Smooth muscle cell (in vitro differentiated cells): ENCODE measurements at regions not wholly inside any gene's neighbourhood (a gene's known extent, or its start where the extent isn't known, plus 50 kb on each side); places are given as distances from the start of the nearest gene placed in this dataset.

ENCODE experiments used
- DNase-seq: peaks from one replicate; lab custom pipeline; 2025; ENCODE audit not compliant: unreplicated experiment; lab: John Stamatoyannopoulos, UW
- H2AFZ ChIP-seq: fragments of 200-600 bp; sonication (generic); 2 replicates; pipeline ENCODE4 v1.6.0; 2016; ENCODE audit warnings: antibody characterized with exemption, low read depth, mild to moderate bottlenecking
- H3F3A ChIP-seq: fragments of 200-600 bp; sonication (generic); 2 replicates; pipeline ENCODE4 v1.6.0; 2017; ENCODE audit warnings: antibody characterized with exemption, low read depth
- H3K27ac ChIP-seq: fragments of 200-600 bp; sonication (generic); 2 replicates; pipeline ENCODE4 v1.5.1; 2016; ENCODE audit warnings: low read depth, mild to moderate bottlenecking
- H3K27me3 ChIP-seq: fragments of 200-600 bp; sonication (generic); 2 replicates; pipeline ENCODE4 v1.6.1; 2016; ENCODE audit warnings: low read depth, mild to moderate bottlenecking
- H3K36me3 ChIP-seq: fragments of 200-600 bp; sonication (generic); 2 replicates; pipeline ENCODE4 v1.5.1; 2016; ENCODE audit warnings: low read depth
- H3K4me1 ChIP-seq: fragments of 200-600 bp; sonication (generic); 2 replicates; pipeline ENCODE4 v1.5.1; 2016; ENCODE audit warnings: low read depth
- H3K4me2 ChIP-seq: fragments of 200-600 bp; sonication (generic); 2 replicates; pipeline ENCODE4 v1.6.0; 2016; ENCODE audit warnings: mild to moderate bottlenecking
- H3K4me3 ChIP-seq: fragments of 200-600 bp; sonication (generic); 2 replicates; pipeline ENCODE4 v1.5.1; 2016; ENCODE audit warnings: mild to moderate bottlenecking
- H3K79me2 ChIP-seq: fragments of 200-600 bp; sonication (generic); 2 replicates; pipeline ENCODE4 v1.6.0; 2016; ENCODE audit warnings: low read depth, mild to moderate bottlenecking
- H3K9ac ChIP-seq: fragments of 200-600 bp; sonication (generic); 2 replicates; pipeline ENCODE4 v1.6.0; 2016; ENCODE audit warnings: low read depth
- H3K9me3 ChIP-seq: fragments of 200-600 bp; sonication (generic); replicated peaks from 2 replicates; pipeline ENCODE4 v1.5.1; 2016; ENCODE audit warnings: low read depth
- H4K20me1 ChIP-seq: fragments of 200-600 bp; sonication (generic); 2 replicates; pipeline ENCODE4 v1.6.0; 2016; ENCODE audit warnings: low read depth
- WGBS: methylation state at CpG from one replicate; pipeline ENCODE4 v1.1.7; 2016; ENCODE audit warnings: low lambda C conversion rate; 5-methylcytosine and 5-hydroxymethylcytosine counted together
- TF ChIP-seq, protein P1 (sequence below): fragments of 200-600 bp; sonication (generic); IDR thresholded peaks from 2 replicates; pipeline ENCODE4 v1.5.1; 2017; ENCODE audit warnings: borderline replicate concordance, mild to moderate bottlenecking, antibody characterized with exemption; ENCODE audit not compliant: insufficient read depth, poor library complexity, severe bottlenecking

DNA sequence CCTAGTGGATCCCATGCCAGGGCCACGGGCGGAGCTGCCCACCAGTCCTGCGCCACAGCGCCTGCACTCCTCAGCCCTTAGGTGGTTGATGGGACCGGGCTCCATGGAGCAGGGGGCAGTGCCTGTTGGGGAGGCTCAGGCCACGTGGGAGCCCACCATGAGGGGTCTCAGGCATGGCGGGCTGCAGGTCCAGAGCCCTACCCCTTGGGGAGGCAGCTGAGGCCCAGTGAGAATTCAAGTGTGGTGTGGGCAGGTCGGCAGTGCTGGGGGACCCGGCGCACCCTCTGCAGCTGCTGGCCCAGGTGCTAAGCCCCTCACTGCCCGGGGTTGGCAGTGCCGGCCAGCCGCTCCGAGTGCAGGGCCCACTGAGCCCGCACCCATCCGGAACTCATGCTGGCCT is 139.8 kb upstream of the LYZL2 start:
- Histone ChIP-seq H3F3A (no peaks in the 10 kb centered on the region), H3K4me3 (no peak overlapping the region), H3K9ac (no peak overlapping the region), H4K20me1 (no peaks in the 10 kb centered on the region), H3K4me2 (no peak overlapping the region), H3K79me2 (no peaks in the 10 kb centered on the region), H3K36me3 (no peaks in the 10 kb centered on the region), H3K27ac (no peak overlapping the region), H2AFZ (no peak overlapping the region), H3K9me3 (peaks cover 6% of the 10 kb centered on the region), H3K27me3 (no peaks in the 10 kb centered on the region), H3K4me1 (no peaks in the 10 kb centered on the region)
- TF ChIP-seq, protein P1, sequence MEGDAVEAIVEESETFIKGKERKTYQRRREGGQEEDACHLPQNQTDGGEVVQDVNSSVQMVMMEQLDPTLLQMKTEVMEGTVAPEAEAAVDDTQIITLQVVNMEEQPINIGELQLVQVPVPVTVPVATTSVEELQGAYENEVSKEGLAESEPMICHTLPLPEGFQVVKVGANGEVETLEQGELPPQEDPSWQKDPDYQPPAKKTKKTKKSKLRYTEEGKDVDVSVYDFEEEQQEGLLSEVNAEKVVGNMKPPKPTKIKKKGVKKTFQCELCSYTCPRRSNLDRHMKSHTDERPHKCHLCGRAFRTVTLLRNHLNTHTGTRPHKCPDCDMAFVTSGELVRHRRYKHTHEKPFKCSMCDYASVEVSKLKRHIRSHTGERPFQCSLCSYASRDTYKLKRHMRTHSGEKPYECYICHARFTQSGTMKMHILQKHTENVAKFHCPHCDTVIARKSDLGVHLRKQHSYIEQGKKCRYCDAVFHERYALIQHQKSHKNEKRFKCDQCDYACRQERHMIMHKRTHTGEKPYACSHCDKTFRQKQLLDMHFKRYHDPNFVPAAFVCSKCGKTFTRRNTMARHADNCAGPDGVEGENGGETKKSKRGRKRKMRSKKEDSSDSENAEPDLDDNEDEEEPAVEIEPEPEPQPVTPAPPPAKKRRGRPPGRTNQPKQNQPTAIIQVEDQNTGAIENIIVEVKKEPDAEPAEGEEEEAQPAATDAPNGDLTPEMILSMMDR = no peak
- no peak for DNase-seq
- WGBS = 98% methylated on average over 16 of the region's 16 CpGs

DNA sequence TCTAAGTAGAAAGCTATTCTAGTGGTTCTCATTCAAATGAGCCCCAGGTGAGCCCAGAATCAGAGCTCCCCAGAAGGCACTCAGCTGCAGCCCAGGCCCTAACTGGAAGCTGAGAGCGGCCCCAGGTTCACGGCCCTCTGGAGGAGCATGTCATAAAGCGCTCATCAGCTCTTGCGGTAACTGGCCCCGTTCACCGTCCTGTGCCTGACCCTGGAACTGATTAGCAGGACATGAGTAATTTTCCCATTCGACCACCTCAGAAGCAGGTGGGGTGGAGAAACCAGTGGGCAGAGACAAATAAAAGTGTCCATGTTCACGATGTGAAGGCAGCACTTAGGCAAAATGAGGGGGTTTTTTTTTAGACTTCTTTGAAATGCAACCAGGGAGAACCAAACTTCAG is 136.1 kb upstream of the LYZL2 start:
- no peak overlapping the region for H3K4me3 ChIP-seq
- no peak for DNase-seq
- H3F3A ChIP-seq = no peaks in the 10 kb centered on the region
- H3K27ac ChIP-seq = no peak overlapping the region
- no peaks in the 10 kb centered on the region for H4K20me1 ChIP-seq
- H3K4me2 ChIP-seq = no peak overlapping the region
- TF ChIP-seq, protein P1 = no peak
- no peaks in the 10 kb centered on the region for H3K4me1 ChIP-seq
- no peaks in the 10 kb centered on the region for H3K79me2 ChIP-seq
- no peaks in the 10 kb centered on the region for H3K27me3 ChIP-seq
- no peaks in the 10 kb centered on the region for H3K36me3 ChIP-seq
- 90% methylated on average over 8 of the region's 8 CpGs for WGBS
- no peak overlapping the region for H3K9ac ChIP-seq
- no peak overlapping the region for H2AFZ ChIP-seq
- no peaks in the 10 kb centered on the region for H3K9me3 ChIP-seq

GRCh38 chr10:30765022-30765615 is 135.6 kb upstream of the LYZL2 start:
- no peak overlapping the region for H3K4me3 ChIP-seq
- H3K9ac ChIP-seq = no peak overlapping the region
- DNase-seq = no peak
- 74% methylated on average over 11 of the region's 11 CpGs for WGBS
- H3K27me3 ChIP-seq = no peaks in the 10 kb centered on the region
- H2AFZ ChIP-seq = no peak overlapping the region
- H3K4me2 ChIP-seq = no peak overlapping the region
- H3F3A ChIP-seq = no peaks in the 10 kb centered on the region
- no peaks in the 10 kb centered on the region for H3K9me3 ChIP-seq
- H3K27ac ChIP-seq = no peak overlapping the region
- H4K20me1 ChIP-seq = no peaks in the 10 kb centered on the region
- no peaks in the 10 kb centered on the region for H3K4me1 ChIP-seq
- H3K36me3 ChIP-seq = no peaks in the 10 kb centered on the region
- H3K79me2 ChIP-seq = no peaks in the 10 kb centered on the region
- TF ChIP-seq, protein P1 = no peak

GRCh38 chr10:30763918-30764317 is 134.4 kb upstream of the LYZL2 start:
- Histone ChIP-seq H3K4me3 (no peak overlapping the region), H2AFZ (no peak overlapping the region), H3F3A (no peaks in the 10 kb centered on the region), H3K27me3 (no peaks in the 10 kb centered on the region), H3K36me3 (no peaks in the 10 kb centered on the region), H4K20me1 (no peaks in the 10 kb centered on the region), H3K9me3 (no peaks in the 10 kb centered on the region), H3K27ac (no peak overlapping the region), H3K79me2 (no peaks in the 10 kb centered on the region), H3K4me2 (no peak overlapping the region), H3K4me1 (no peaks in the 10 kb centered on the region), H3K9ac (no peak overlapping the region)
- 95% methylated on average over 11 of the region's 11 CpGs for WGBS
- TF ChIP-seq, protein P1 = no peak
- no peak for DNase-seq
